ENCODE measurements at regions not wholly inside any gene's neighbourhood (a gene's known extent, or its start where the extent isn't known, plus 50 kb on each side); places are given as distances from the start of the nearest gene placed in this dataset.

DNA sequence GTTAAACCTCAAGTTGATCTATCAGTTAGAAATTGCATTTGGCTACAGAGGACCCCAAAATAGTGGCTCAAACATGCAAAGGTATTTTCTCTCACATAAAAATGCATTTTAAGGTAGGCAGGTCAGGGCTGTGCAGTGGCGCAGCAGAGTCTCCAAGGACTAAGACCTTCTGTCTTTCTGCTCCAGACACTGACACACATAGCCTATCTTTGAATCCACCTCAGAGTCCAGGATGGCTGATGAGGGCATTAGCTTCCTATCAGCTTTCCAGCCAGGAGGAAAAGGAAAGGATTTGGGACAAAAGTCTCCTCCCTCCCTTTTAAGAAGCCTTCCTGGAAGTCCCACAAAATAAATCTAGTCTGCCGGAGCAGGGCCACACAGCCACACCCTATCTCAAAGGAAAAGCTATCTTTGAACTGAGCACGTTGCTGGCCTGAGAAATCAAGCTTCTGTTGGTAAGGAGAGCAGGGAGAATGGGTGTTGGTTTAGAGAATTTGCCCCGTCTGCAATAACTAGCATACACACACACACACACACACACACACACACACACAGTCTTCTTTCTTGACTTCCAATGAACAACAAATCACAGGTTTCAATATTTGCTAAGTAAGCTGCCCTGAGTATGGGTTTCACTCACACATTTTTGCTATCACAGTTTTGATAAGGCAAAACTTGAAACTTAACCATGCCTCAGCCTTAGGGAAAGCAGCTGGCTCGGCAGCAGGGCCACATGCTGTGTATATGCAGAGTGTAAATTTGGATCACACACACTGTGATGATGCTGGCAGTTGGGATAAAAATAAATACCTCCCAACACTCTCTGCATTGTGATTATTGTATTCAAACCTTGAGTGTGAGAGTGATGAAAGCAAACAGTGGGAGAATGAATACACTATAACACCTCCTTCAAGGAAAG is 116.6 kb upstream of the MAP3K1 start:
- TF ChIP-seq, protein P1, sequence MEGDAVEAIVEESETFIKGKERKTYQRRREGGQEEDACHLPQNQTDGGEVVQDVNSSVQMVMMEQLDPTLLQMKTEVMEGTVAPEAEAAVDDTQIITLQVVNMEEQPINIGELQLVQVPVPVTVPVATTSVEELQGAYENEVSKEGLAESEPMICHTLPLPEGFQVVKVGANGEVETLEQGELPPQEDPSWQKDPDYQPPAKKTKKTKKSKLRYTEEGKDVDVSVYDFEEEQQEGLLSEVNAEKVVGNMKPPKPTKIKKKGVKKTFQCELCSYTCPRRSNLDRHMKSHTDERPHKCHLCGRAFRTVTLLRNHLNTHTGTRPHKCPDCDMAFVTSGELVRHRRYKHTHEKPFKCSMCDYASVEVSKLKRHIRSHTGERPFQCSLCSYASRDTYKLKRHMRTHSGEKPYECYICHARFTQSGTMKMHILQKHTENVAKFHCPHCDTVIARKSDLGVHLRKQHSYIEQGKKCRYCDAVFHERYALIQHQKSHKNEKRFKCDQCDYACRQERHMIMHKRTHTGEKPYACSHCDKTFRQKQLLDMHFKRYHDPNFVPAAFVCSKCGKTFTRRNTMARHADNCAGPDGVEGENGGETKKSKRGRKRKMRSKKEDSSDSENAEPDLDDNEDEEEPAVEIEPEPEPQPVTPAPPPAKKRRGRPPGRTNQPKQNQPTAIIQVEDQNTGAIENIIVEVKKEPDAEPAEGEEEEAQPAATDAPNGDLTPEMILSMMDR (IDR thresholded peaks at IDR 0.05), result no peak
- TF ChIP-seq POLR2A (IDR thresholded peaks at IDR 0.05), result no peak

All from uterus (tissue), 2 donors.